ENCODE measurements at regions not wholly inside any gene's neighbourhood (a gene's known extent, or its start where the extent isn't known, plus 50 kb on each side); places are given as distances from the start of the nearest gene placed in this dataset.

DNA sequence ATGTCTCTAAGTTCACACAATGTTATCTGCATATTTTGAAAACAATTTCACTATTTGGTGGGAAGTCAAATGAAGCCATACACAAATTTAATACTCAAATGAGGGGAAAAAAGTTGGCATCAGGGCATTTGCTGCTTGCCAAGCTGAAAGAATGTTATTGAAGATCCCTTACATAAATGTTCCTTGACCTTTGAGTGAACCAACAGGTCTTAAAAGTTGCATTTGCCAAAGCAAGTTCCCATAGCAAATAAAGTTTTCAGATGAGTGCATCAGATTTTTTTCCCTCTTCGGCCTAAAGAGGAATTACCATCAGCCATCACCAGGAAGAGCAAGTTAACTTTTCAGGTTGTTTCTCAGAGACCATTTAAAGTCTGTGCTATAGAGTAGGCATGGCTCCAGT is 115.9 kb downstream of the COX18 start:
- TF ChIP-seq CTCF (IDR thresholded peaks at IDR 0.05; ENCODE audit: low read depth, low read length, poor library complexity, severe bottlenecking) (no peak), EZH2phosphoT487 (IDR thresholded peaks at IDR 0.05; ENCODE audit: borderline replicate concordance, low read length) (no peak)
